Liver (tissue), 3 donors: ENCODE measurements at regions not wholly inside any gene's neighbourhood (a gene's known extent, or its start where the extent isn't known, plus 50 kb on each side); places are given as distances from the start of the nearest gene placed in this dataset.

ENCODE experiments used
- EGR1 ChIP-seq, 2 donors: IDR thresholded peaks; 2 replicates each; pipeline ENCODE4 v1.6.1; 2016 to 2018; ENCODE audit warnings: antibody characterized with exemption in 2 of 2, low read depth in 2 of 2
- FOXA1 ChIP-seq: IDR thresholded peaks from 2 replicates; pipeline ENCODE4 v1.6.1; 2016; ENCODE audit warnings: antibody characterized with exemption
- GABPA ChIP-seq, 2 donors: IDR thresholded peaks in 1 of 2; conservative IDR thresholded peaks in 1 of 2; 2 replicates each; pipeline ENCODE4 v1.6.1; 2016; ENCODE audit warnings: antibody characterized with exemption in 2 of 2, mild to moderate bottlenecking in 1 of 2, moderate library complexity in 1 of 2
- MAX ChIP-seq: IDR thresholded peaks from 2 replicates; pipeline ENCODE4 v1.6.1; 2016; ENCODE audit warnings: antibody characterized with exemption
- SP1 ChIP-seq: IDR thresholded peaks from 2 replicates; pipeline ENCODE4 v1.6.1; 2018; ENCODE audit warnings: antibody characterized with exemption, mild to moderate bottlenecking
- YY1 ChIP-seq: IDR thresholded peaks from 2 replicates; pipeline ENCODE4 v1.6.1; 2016; ENCODE audit warnings: antibody characterized with exemption, mild to moderate bottlenecking
- TF ChIP-seq, protein P1 (sequence below): fragments of 150-350 bp; IDR thresholded peaks from 2 replicates; pipeline ENCODE4 v1.5.1; 2017; ENCODE audit warnings: improper control_type of control experiment, low read depth, low read length; ENCODE audit not compliant: missing input control
- TF ChIP-seq, protein P2 (sequence below): IDR thresholded peaks from 2 replicates; pipeline ENCODE4 v1.6.1; 2016; ENCODE audit warnings: antibody characterized with exemption
- donor health status: healthy.
- donor health status: healthy.

GRCh38 chr3:94548581-94549316, 485.9 kb downstream of the NSUN3 start:
- TF ChIP-seq, protein P1, sequence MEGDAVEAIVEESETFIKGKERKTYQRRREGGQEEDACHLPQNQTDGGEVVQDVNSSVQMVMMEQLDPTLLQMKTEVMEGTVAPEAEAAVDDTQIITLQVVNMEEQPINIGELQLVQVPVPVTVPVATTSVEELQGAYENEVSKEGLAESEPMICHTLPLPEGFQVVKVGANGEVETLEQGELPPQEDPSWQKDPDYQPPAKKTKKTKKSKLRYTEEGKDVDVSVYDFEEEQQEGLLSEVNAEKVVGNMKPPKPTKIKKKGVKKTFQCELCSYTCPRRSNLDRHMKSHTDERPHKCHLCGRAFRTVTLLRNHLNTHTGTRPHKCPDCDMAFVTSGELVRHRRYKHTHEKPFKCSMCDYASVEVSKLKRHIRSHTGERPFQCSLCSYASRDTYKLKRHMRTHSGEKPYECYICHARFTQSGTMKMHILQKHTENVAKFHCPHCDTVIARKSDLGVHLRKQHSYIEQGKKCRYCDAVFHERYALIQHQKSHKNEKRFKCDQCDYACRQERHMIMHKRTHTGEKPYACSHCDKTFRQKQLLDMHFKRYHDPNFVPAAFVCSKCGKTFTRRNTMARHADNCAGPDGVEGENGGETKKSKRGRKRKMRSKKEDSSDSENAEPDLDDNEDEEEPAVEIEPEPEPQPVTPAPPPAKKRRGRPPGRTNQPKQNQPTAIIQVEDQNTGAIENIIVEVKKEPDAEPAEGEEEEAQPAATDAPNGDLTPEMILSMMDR: no peak
- TF ChIP-seq MAX (no peak), SP1 (no peak), YY1 (no peak), GABPA (IDR thresholded peaks at IDR 0.05 in 1 of 2, conservative IDR thresholded peaks at IDR 0.05 in 1 of 2) (no peak), EGR1 (IDR thresholded peaks at IDR 0.05; ENCODE audit: low read depth in 2 of 2) (no peak), FOXA1 (no peak)
- TF ChIP-seq, protein P2, sequence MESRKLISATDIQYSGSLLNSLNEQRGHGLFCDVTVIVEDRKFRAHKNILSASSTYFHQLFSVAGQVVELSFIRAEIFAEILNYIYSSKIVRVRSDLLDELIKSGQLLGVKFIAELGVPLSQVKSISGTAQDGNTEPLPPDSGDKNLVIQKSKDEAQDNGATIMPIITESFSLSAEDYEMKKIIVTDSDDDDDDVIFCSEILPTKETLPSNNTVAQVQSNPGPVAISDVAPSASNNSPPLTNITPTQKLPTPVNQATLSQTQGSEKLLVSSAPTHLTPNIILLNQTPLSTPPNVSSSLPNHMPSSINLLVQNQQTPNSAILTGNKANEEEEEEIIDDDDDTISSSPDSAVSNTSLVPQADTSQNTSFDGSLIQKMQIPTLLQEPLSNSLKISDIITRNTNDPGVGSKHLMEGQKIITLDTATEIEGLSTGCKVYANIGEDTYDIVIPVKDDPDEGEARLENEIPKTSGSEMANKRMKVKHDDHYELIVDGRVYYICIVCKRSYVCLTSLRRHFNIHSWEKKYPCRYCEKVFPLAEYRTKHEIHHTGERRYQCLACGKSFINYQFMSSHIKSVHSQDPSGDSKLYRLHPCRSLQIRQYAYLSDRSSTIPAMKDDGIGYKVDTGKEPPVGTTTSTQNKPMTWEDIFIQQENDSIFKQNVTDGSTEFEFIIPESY: no peak
